Stomach (tissue), 8 donors: ENCODE measurements at regions not wholly inside any gene's neighbourhood (a gene's known extent, or its start where the extent isn't known, plus 50 kb on each side); places are given as distances from the start of the nearest gene placed in this dataset.

Experiments
- DNase-seq, 2 donors: peaks; one replicate each; pipeline versions ENCODE4 v3.0.0 to v3.0.0-alpha.2; 2013 to 2019
- H3K27ac ChIP-seq, 5 donors: fragments of 200-600 bp in 4 of 5; sonication (generic) in 4 of 5; one replicate each; pipeline ENCODE4 v1.5.1; 2013 to 2019; ENCODE audit warnings: mild to moderate bottlenecking in 1 of 5, moderate library complexity in 1 of 5
- H3K27me3 ChIP-seq, 3 donors: fragments of 200-600 bp; sonication (generic); one replicate each; pipeline ENCODE4 v1.5.1; 2017 to 2019; ENCODE audit warnings: mixed run types in 1 of 3
- H3K36me3 ChIP-seq, 4 donors: fragments of 200-600 bp; sonication (generic); 1 replicate in 3 of 4; 2 replicates in 1 of 4; pipeline ENCODE4 v1.5.1; 2016 to 2019
- H3K4me1 ChIP-seq, 4 donors: fragments of 200-600 bp; sonication (generic); one replicate each; pipeline ENCODE4 v1.5.1; 2016 to 2019
- H3K4me3 ChIP-seq, 4 donors: fragments of 200-600 bp; sonication (generic) in 3 of 4; one replicate each; pipeline ENCODE4 v1.5.1; 2016 to 2019; ENCODE audit warnings: mild to moderate bottlenecking in 1 of 4
- H3K9me3 ChIP-seq, 4 donors: fragments of 200-600 bp; sonication (generic); one replicate each; pipeline ENCODE4 v1.5.1; 2016 to 2019
- EP300 ChIP-seq: sonication (generic); formaldehyde crosslinking; IDR thresholded peaks from one replicate; pipeline ENCODE4 v1.6.1; 2017; ENCODE audit warnings: antibody characterized with exemption
- POLR2A ChIP-seq, 4 donors: fragments of 450-650 bp; IDR thresholded peaks; one replicate each; pipeline ENCODE4 v1.6.1; 2016; ENCODE audit warnings: antibody characterized with exemption in 4 of 4, control low read depth in 2 of 4, mild to moderate bottlenecking in 1 of 4, moderate library complexity in 1 of 4
- POLR2AphosphoS5 ChIP-seq, 3 donors: sonication (generic); formaldehyde crosslinking; IDR thresholded peaks; one replicate each; pipeline ENCODE4 v1.6.1; 2016; ENCODE audit warnings: antibody characterized with exemption in 3 of 3
- WGBS, 5 donors: extraction: QIAGEN DNeasy Blood & Tissue Kit in 3 of 5; methylation state at CpG; one replicate each; pipeline versions ENCODE4 v1.1.5 to v1.1.7; 2013 to 2018; 5-methylcytosine and 5-hydroxymethylcytosine counted together
- intact Hi-C: fragments of 100-400 bp; cut with DNase I; formaldehyde crosslinking; loops from one replicate; pipeline ENCODE4 v1.15.1; 2023; ENCODE audit warnings: low total_unique reads
- TF ChIP-seq, protein P1 (sequence below), 7 experiments: fragments of 450-650 bp in 4 of 7; fragments of 200-600 bp in 3 of 7; sonication (generic) in 3 of 7; IDR thresholded peaks; one replicate each; pipeline ENCODE4 v1.5.1; 2016 to 2019; ENCODE audit warnings: antibody characterized with exemption in 7 of 7, control low read depth in 2 of 7, mild to moderate bottlenecking in 1 of 7
- donor health status: healthy with polysubstance abuse.
- donor health status: Bipolar disorder and iron deficiency.
- donor health status: healthy.

- intact Hi-C loops, result no loop called here
- H3K27me3 ChIP-seq, result no peaks in the 10 kb centered on the region
- H3K27ac ChIP-seq, result no peak overlapping the region
- H3K4me3 ChIP-seq, result no peak overlapping the region
- no peaks in the 10 kb centered on the region for H3K4me1 ChIP-seq
- DNase-seq, result no peak
- TF ChIP-seq EP300 (no peak), POLR2AphosphoS5 (IDR thresholded peaks at IDR 0.05) (no peak), POLR2A (IDR thresholded peaks at IDR 0.05) (no peak)
- TF ChIP-seq, protein P1, sequence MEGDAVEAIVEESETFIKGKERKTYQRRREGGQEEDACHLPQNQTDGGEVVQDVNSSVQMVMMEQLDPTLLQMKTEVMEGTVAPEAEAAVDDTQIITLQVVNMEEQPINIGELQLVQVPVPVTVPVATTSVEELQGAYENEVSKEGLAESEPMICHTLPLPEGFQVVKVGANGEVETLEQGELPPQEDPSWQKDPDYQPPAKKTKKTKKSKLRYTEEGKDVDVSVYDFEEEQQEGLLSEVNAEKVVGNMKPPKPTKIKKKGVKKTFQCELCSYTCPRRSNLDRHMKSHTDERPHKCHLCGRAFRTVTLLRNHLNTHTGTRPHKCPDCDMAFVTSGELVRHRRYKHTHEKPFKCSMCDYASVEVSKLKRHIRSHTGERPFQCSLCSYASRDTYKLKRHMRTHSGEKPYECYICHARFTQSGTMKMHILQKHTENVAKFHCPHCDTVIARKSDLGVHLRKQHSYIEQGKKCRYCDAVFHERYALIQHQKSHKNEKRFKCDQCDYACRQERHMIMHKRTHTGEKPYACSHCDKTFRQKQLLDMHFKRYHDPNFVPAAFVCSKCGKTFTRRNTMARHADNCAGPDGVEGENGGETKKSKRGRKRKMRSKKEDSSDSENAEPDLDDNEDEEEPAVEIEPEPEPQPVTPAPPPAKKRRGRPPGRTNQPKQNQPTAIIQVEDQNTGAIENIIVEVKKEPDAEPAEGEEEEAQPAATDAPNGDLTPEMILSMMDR (IDR thresholded peaks at IDR 0.05), result no peak
- no peaks in the 10 kb centered on the region for H3K36me3 ChIP-seq
- 55 to 74% (median 61%) methylated on average over 3 of the region's 3 CpGs for WGBS, 5 donors
- peaks cover 0 to 4% (median 2%) of the 10 kb centered on the region in 4 donors for H3K9me3 ChIP-seq
Observed at GRCh38 chr16:6247150-6247549, 1085.5 kb upstream of the RBFOX1 start.

DNA sequence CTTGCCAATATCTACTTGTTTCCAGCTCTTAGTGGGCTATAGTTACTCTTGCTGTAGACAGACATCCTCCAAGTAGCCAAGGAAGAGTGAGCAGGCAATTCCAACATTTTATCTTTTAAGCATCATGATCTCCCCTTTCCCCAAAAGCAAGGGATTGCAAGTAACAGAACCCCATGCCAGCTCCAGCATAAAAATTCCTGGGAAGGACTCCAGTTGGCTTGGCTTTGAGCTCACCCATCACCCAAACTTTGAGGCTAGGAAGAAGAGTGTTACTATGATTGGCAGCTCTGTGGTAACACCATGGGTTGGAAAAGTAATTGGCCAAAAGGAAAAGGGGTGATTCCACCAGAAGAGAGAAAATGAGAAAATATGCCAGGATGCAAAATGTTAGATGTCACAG, 1086.4 kb upstream of the RBFOX1 start:
- Histone ChIP-seq H3K27me3 (no peaks in the 10 kb centered on the region), H3K9me3 (peaks cover 0 to 4% (median 1%) of the 10 kb centered on the region in 4 donors), H3K27ac (no peak overlapping the region), H3K4me3 (no peak overlapping the region), H3K4me1 (no peaks in the 10 kb centered on the region), H3K36me3 (no peaks in the 10 kb centered on the region)
- intact Hi-C loops, result no loop called here
- no peak for TF ChIP-seq POLR2AphosphoS5 (IDR thresholded peaks at IDR 0.05)
- TF ChIP-seq POLR2A (IDR thresholded peaks at IDR 0.05), result no peak
- DNase-seq, result no peak

DNA sequence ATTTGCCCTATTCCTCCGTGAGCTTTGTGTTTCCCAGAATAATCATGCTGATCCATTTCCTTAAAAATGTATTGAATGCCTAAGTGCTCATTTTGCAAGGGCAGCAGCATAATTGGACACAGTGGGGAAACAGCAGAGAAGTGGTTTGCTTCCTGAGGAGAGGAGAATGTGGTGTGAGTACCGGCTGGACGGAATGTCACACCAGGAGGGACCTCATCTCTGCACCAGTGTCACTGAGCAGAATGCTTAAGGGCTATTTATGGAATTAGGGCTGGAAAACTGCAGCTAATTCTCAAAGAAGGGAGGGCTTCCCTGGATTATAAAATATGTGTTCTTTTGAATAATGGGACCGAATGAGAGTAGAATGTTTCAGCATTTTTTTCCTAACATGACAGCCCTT, 1100.6 kb upstream of the RBFOX1 start:
- 62 to 79% (median 69%) methylated on average over 4 of the region's 4 CpGs for WGBS, 5 donors

GRCh38 chr16:6231398-6231797, 1101.2 kb upstream of the RBFOX1 start:
- TF ChIP-seq, protein P1 (IDR thresholded peaks at IDR 0.05), result no peak
- TF ChIP-seq POLR2AphosphoS5 (IDR thresholded peaks at IDR 0.05) (no peak), EP300 (no peak), POLR2A (IDR thresholded peaks at IDR 0.05) (no peak)

More for the DNA sequence above, 1100.6 kb upstream of the RBFOX1 start:
- DNase-seq, result no peak
- H3K9me3 ChIP-seq, result peaks cover 0 to 14% (median 11%) of the 10 kb centered on the region in 4 donors
- TF ChIP-seq POLR2AphosphoS5 (IDR thresholded peaks at IDR 0.05) (no peak), POLR2A (IDR thresholded peaks at IDR 0.05) (no peak), EP300 (no peak)
- TF ChIP-seq, protein P1 (IDR thresholded peaks at IDR 0.05), result no peak
- H3K27ac ChIP-seq, result no peak overlapping the region
- no peaks in the 10 kb centered on the region for H3K4me1 ChIP-seq
- intact Hi-C loops, result no loop called here
- H3K4me3 ChIP-seq, result no peak overlapping the region
- no peaks in the 10 kb centered on the region for H3K36me3 ChIP-seq
- H3K27me3 ChIP-seq, result no peaks in the 10 kb centered on the region

GRCh38 chr16:6229186-6229585, 1103.5 kb upstream of the RBFOX1 start:
- Histone ChIP-seq H3K4me3 (no peak overlapping the region), H3K36me3 (no peaks in the 10 kb centered on the region), H3K27me3 (no peaks in the 10 kb centered on the region), H3K4me1 (no peaks in the 10 kb centered on the region), H3K27ac (no peak overlapping the region), H3K9me3 (peaks cover 0 to 14% (median 11%) of the 10 kb centered on the region in 4 donors)
- TF ChIP-seq POLR2A (IDR thresholded peaks at IDR 0.05) (no peak), POLR2AphosphoS5 (IDR thresholded peaks at IDR 0.05) (no peak), EP300 (no peak)
- TF ChIP-seq, protein P1 (IDR thresholded peaks at IDR 0.05), result no peak
- WGBS, 5 donors, result 45 to 51% (median 49%) methylated on average over 6 of the region's 6 CpGs
- intact Hi-C loops, result no loop called here
- DNase-seq, result no peak

More at GRCh38 chr16:6231398-6231797, 1101.2 kb upstream of the RBFOX1 start:
- WGBS, 5 donors, result 85 to 100% (median 92%) methylated on average over 1 of the region's 1 CpG
- intact Hi-C loops, result no loop called here
- H3K9me3 ChIP-seq, result peaks cover 0 to 14% (median 11%) of the 10 kb centered on the region in 4 donors
- H3K27ac ChIP-seq, result no peak overlapping the region
- no peaks in the 10 kb centered on the region for H3K27me3 ChIP-seq
- H3K4me3 ChIP-seq, result no peak overlapping the region
- no peak for DNase-seq
- H3K4me1 ChIP-seq, result no peaks in the 10 kb centered on the region
- H3K36me3 ChIP-seq, result no peaks in the 10 kb centered on the region
